ENCODE measurements at regions not wholly inside any gene's neighbourhood (a gene's known extent, or its start where the extent isn't known, plus 50 kb on each side); places are given as distances from the start of the nearest gene placed in this dataset.

DNA sequence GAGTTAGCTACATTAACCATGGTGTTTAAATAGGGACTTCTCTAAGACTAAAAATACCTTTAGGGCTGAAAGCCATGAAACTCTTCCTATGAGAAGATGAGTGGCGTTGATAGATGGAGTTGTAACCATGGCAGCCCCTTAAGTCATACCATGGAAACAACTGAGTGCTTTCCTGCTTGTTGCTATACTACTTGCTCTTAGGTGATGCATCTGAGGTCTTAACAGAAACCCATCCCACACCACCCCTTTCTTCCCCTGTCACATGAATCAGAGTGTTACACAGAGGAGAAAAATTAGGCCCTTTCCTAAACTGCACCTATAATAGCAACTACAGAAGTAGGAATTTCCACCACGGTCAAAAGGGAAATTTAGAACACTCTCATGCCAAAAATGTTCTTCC is 64.3 kb upstream of the ZC3H12C start:
- DNase-seq (ENCODE audit: low spot score), result no peak

DNA sequence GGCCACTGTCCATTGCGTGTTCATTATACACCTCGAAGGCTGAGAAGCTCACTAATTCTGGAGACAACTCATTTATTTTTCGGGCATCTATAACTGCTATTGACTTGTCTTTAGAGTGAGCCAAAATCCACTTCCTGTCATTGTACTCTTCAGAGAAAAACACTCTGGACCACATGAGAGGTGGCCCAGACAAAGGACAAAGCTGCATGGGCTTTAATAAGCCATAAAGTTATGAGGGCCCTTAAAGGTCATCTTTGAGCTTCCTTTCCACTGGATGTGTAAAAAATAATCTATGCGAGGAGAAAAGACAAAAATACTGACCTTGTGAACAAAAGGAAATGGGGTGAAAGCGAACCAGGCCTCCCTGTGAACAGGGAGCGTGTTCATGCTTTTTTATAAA is 63.5 kb upstream of the ZC3H12C start:
- no peak for DNase-seq (ENCODE audit: low spot score)

DNA sequence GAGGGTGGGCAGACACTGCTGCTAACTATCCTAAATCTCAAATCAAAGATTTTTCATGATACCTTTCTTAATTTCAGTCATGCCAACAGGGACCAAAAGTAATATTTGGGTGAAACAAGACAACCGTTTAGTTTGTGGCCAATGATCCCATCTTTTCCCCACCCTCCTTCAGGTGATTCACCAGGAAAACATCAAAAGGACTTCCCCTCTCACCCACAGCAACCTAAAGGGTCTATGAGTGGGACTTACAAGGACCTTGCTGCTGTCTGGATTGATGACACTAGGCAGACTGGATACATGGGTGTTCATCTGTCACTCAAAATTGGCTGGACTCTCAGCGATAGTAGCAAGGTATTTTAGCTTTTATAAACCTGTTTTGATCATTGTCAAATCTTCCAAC is 62.0 kb upstream of the ZC3H12C start:
- DNase-seq (ENCODE audit: low spot score), result no peak

DNA sequence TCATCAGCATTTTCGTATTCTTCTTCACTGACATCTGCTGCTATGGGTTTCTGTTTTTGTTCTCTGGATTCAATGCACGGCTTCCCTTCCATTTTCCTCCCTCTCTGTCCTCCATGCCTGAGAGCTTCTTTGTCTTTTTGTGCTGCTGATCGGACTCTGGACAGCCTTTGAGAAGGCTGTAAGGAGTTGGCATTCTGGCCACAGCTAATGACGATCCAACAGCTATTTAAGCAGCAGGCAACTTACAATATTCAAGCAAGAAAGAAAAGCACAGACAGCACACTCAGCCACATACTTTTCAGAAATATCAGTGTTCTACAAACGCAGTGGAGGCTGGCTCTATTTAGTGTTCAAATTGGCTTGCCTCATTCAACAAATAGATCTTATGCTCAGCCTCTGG is 60.9 kb upstream of the ZC3H12C start:
- DNase-seq (ENCODE audit: low spot score), result no peak

DNA sequence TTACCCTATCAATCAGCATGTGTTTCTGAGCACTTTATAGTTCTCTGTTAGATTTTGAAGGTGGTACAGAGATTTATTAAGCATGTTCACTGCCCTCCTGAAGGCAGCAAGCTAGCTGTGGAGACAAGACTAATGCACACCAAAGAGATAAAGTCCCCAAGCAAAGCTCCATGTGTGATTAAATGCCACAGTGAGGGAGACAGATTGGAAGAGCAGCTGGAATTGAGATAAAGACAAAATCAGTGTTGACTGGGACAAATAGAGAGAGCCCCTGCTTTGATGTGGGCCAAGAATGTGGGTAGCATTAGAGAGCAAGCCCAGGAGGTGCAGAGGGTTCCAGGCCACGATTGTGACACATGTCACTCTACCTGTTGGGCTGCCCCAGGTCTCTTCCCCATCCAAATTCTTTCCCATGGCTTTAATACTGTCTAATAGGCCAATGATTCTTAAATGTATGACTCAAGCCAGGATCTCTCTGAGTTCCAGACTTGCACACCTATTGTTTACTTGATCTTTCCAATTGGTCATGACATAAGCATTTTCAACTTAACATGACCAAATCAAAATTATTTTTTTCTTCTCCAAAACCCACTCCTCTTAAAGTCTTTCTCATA is 60.1 kb upstream of the ZC3H12C start:
- no peak for DNase-seq (ENCODE audit: low spot score)

DNA sequence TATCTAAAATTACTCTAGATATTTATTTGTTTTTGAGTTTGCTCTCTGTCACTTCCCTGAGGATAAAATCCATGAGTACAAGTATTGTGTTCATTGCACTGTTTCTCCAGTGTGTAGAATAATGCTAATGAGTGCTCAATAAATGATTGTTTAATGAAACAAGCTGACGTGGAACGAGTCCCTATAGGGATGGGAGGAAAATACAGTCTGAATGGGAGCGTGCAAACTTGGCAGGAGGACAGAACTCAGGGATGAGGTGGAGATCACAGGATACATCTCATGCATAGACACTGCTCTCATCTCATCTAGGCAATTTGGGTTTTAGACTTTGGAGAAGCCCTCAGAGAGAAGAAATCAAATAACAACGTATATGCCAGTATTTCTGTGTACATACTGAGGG is 58.4 kb upstream of the ZC3H12C start:
- no peak for DNase-seq (ENCODE audit: low spot score)

DNA sequence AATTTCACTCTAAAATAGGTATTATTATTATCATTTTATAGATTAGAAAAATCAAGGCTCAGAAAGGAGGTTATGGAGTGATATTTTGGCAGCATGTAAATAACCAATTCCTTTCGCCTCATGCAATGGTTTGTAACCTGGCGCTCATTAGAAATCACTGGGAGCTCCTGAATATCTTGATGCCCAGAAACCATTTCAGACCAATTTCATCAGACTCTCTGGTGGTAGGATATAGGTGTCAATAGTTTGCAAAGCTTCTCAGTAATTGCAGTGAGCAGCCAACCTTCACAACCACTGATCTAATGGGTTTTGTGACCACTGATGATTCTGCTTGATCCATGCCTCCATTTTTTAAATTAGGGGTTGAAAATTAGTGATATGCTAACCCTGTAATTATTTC is 57.8 kb upstream of the ZC3H12C start:
- no peak for DNase-seq (ENCODE audit: low spot score)

DNA sequence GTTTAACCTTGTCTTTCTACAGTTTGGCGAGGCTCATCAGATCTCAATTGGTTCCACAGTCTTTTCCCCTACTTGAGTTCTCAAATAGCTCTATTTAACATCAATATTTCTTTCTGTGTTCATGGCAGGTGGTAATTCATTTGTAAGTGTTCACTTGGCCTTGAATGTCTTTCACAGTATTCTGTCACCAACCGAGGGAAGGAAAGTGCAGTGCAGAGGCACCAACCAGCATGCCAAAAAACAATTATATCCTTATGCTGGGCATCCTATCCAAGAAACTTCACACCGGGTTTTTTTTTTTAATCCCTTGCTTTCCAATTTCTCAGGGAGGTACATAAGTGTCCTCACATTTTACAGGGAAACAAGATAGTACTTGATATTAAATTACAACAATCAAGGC is 55.0 kb upstream of the ZC3H12C start:
- DNase-seq (ENCODE audit: low spot score), result no peak

Data from AG08395 (cell line).